A549 (cell line): ENCODE measurements at regions not wholly inside any gene's neighbourhood (a gene's known extent, or its start where the extent isn't known, plus 50 kb on each side); places are given as distances from the start of the nearest gene placed in this dataset.

Experiments used
- ATAC-seq, 2 experiments: fragments of 200-7000 bp in 1 of 2; fragments of >200 bp in 1 of 2; cut with Nextera tagmentation in 1 of 2; cut with Tn5 transposase in 1 of 2; 3 replicates each; pipeline versions ENCODE4 v1.8.0 to v1.9.1; 2018 to 2020; ENCODE audit warnings: mild to moderate bottlenecking in 1 of 2, moderate library complexity in 1 of 2
- CTCF ChIA-PET: fragments of 300-600 bp; sonication (Branson Sonifier 250); formaldehyde crosslinking; extraction: SDS; loops from one replicate; lab custom pipeline; 2021; ENCODE audit warnings: antibody characterized with exemption, inconsistent platforms; lab: Yijun Ruan, JAX
- POLR2A ChIA-PET: fragments of 350-600 bp; formaldehyde crosslinking; extraction: SDS; loops from one replicate; lab custom pipeline; 2021; ENCODE audit warnings: antibody characterized with exemption, inconsistent platforms; lab: Yijun Ruan, JAX
- DNase-seq, 2 experiments: peaks; one replicate each; pipeline versions ENCODE4 v3.0.0 to v3.0.0-alpha.2; 2011 to 2016; ENCODE audit warnings: low read depth in 1 of 2, low spot score in 1 of 2
- FAIRE-seq: peaks from 2 replicates; lab custom pipeline; 2011; peaks lifted over from hg19 to GRCh38; lab: Jason Lieb, UNC
- H3K27ac ChIP-seq, 2 experiments: fragments of >200 bp; sonication (Bioruptor Twin); formaldehyde crosslinking; 3 replicates each; pipeline ENCODE4 v1.5.1; 2016 to 2017
- H3K4me1 ChIP-seq: fragments of >200 bp; sonication (Bioruptor Twin); formaldehyde crosslinking; 3 replicates; pipeline ENCODE4 v1.6.1; 2016
- H3K4me2 ChIP-seq: fragments of >200 bp; sonication (Bioruptor Twin); formaldehyde crosslinking; 3 replicates; pipeline ENCODE4 v1.6.1; 2016
- H3K4me3 ChIP-seq: fragments of >200 bp; sonication (Bioruptor Twin); formaldehyde crosslinking; 3 replicates; pipeline ENCODE4 v1.5.1; 2016
- H3K9me3 ChIP-seq: fragments of >200 bp; sonication (Bioruptor Twin); formaldehyde crosslinking; 3 replicates; pipeline ENCODE4 v1.6.1; 2016
- BHLHE40 ChIP-seq: IDR thresholded peaks from 2 replicates; pipeline ENCODE4 v1.6.1; 2012; ENCODE audit warnings: low read depth, low read length, inconsistent platforms
- CBX8 ChIP-seq: fragments of 200-600 bp; sonication (generic); IDR thresholded peaks from 2 replicates; pipeline ENCODE4 v1.6.1; 2016
- CEBPB ChIP-seq, 2 experiments: fragments of >200 bp in 1 of 2; sonication (Bioruptor Twin) in 1 of 2; formaldehyde crosslinking in 1 of 2; IDR thresholded peaks; 2 replicates each; pipeline ENCODE4 v1.6.1; 2012 to 2016
- CHD2 ChIP-seq: fragments of 150-350 bp; IDR thresholded peaks from 2 replicates; pipeline ENCODE4 v1.6.1; 2014; ENCODE audit warnings: low read length; ENCODE audit not compliant: partially characterized antibody
- CHD4 ChIP-seq: fragments of 200-600 bp; sonication (generic); IDR thresholded peaks from 2 replicates; pipeline ENCODE4 v1.6.1; 2016; ENCODE audit warnings: antibody characterized with exemption, mild to moderate bottlenecking, borderline replicate concordance
- E2F6 ChIP-seq: IDR thresholded peaks from 2 replicates; pipeline ENCODE4 v1.6.1; 2012; ENCODE audit warnings: low read depth, borderline replicate concordance
- EHF ChIP-seq: fragments of 250-450 bp; sonication (Bioruptor Pico); IDR thresholded peaks from 2 replicates; pipeline ENCODE4 v1.5.0; 2020; ENCODE audit warnings: mild to moderate bottlenecking
- EP300 ChIP-seq, 2 experiments: fragments of >200 bp; sonication (Bioruptor Twin); formaldehyde crosslinking; IDR thresholded peaks; 2 replicates in 1 of 2; 3 replicates in 1 of 2; pipeline ENCODE4 v1.6.1; 2016 to 2017
- HDAC2 ChIP-seq: fragments of 200-600 bp; sonication (generic); IDR thresholded peaks from 2 replicates; pipeline ENCODE4 v1.6.1; 2016
- HES2 ChIP-seq: fragments of >200 bp; sonication (Bioruptor Twin); formaldehyde crosslinking; IDR thresholded peaks from 2 replicates; pipeline ENCODE4 v1.6.1; 2016
- HOXA7 ChIP-seq: fragments of 250-450 bp; sonication (Bioruptor Pico); IDR thresholded peaks from 2 replicates; pipeline ENCODE4 v1.5.0; 2020; ENCODE audit warnings: mild to moderate bottlenecking, moderate library complexity
- HOXB5 ChIP-seq: fragments of 250-450 bp; sonication (Bioruptor Pico); IDR thresholded peaks from 2 replicates; pipeline ENCODE4 v1.5.0; 2020; ENCODE audit warnings: mild to moderate bottlenecking, moderate library complexity
- MAX ChIP-seq: IDR thresholded peaks from 2 replicates; pipeline ENCODE4 v1.6.1; 2012
- MYC ChIP-seq: IDR thresholded peaks from 2 replicates; pipeline ENCODE4 v1.6.1; 2012; ENCODE audit warnings: mild to moderate bottlenecking, inconsistent platforms, low read length, improper control_type of control experiment, borderline replicate concordance
- NR3C1 ChIP-seq: fragments of >200 bp; sonication (Bioruptor Twin); formaldehyde crosslinking; IDR thresholded peaks from 3 replicates; pipeline ENCODE4 v1.6.1; 2017
- PHF8 ChIP-seq: fragments of 200-600 bp; sonication (generic); IDR thresholded peaks from 2 replicates; pipeline ENCODE4 v1.6.1; 2016; ENCODE audit warnings: low read depth, mild to moderate bottlenecking, antibody characterized with exemption, moderate library complexity, borderline replicate concordance
- POLR2A ChIP-seq: IDR thresholded peaks from 2 replicates; pipeline ENCODE4 v1.6.1; 2012; ENCODE audit warnings: mild to moderate bottlenecking, low read length
- POLR2AphosphoS2 ChIP-seq: conservative IDR thresholded peaks from 2 replicates; pipeline ENCODE4 v1.6.1; 2012; ENCODE audit warnings: low read length, improper control_type of control experiment, inconsistent platforms
- RARB ChIP-seq: fragments of 250-450 bp; sonication (Bioruptor Pico); IDR thresholded peaks from 2 replicates; pipeline ENCODE4 v1.8.0; 2021; ENCODE audit warnings: mild to moderate bottlenecking, moderate library complexity
- RNF2 ChIP-seq: fragments of 200-600 bp; sonication (generic); IDR thresholded peaks from 2 replicates; pipeline ENCODE4 v1.6.1; 2016; ENCODE audit warnings: low read depth, mild to moderate bottlenecking, antibody characterized with exemption, moderate library complexity, borderline replicate concordance
- SMC3 ChIP-seq: fragments of >200 bp; sonication (Bioruptor Twin); formaldehyde crosslinking; IDR thresholded peaks from 3 replicates; pipeline ENCODE4 v1.6.1; 2018; ENCODE audit warnings: inconsistent platforms
- TFCP2L1 ChIP-seq: fragments of 250-450 bp; sonication (Bioruptor Pico); IDR thresholded peaks from 2 replicates; pipeline ENCODE4 v1.5.0; 2021; ENCODE audit warnings: mild to moderate bottlenecking
- TP53 ChIP-seq: fragments of 250-450 bp; sonication (Bioruptor Pico); IDR thresholded peaks from 2 replicates; pipeline ENCODE4 v1.5.0; 2021; ENCODE audit warnings: mild to moderate bottlenecking, moderate library complexity
- USF2 ChIP-seq: fragments of 450-650 bp; IDR thresholded peaks from 2 replicates; pipeline ENCODE4 v1.6.1; 2014; ENCODE audit warnings: antibody characterized with exemption
- ZFP36 ChIP-seq: fragments of 450-650 bp; IDR thresholded peaks from 2 replicates; pipeline ENCODE4 v1.6.1; 2014; ENCODE audit warnings: borderline replicate concordance; ENCODE audit not compliant: partially characterized antibody
- ZNF302 ChIP-seq: fragments of 250-450 bp; sonication (Bioruptor Pico); IDR thresholded peaks from 2 replicates; pipeline ENCODE4 v1.9.0; 2021; ENCODE audit warnings: inconsistent platforms, mild to moderate bottlenecking, moderate library complexity
- ZSCAN20 ChIP-seq: fragments of 250-450 bp; sonication (Bioruptor Pico); IDR thresholded peaks from 2 replicates; pipeline ENCODE4 v1.8.0; 2022; ENCODE audit warnings: mild to moderate bottlenecking, moderate library complexity
- WGBS: methylation state at CpG from one replicate; pipeline ENCODE4 v1.1.6; 2017; ENCODE audit errors: missing lambda C conversion rate; 5-methylcytosine and 5-hydroxymethylcytosine counted together
- TF ChIP-seq, protein P1 (sequence below): fragments of 150-350 bp; IDR thresholded peaks from 2 replicates; pipeline ENCODE4 v1.6.1; 2014; ENCODE audit warnings: low read depth, mild to moderate bottlenecking, low read length
- TF ChIP-seq, protein P2 (sequence below): fragments of 250-450 bp; sonication (Bioruptor Pico); IDR thresholded peaks from 2 replicates; pipeline ENCODE4 v1.5.0; 2020; ENCODE audit warnings: low read depth, mild to moderate bottlenecking, moderate library complexity

- Histone ChIP-seq H3K4me1 (no peaks in the 10 kb centered on the region), H3K4me3 (no peak overlapping the region), H3K9me3 (no peaks in the 10 kb centered on the region), H3K4me2 (no peak overlapping the region), H3K27ac (no peak overlapping the region)
- FAIRE-seq, result no peak
- no peak for TF ChIP-seq CHD2
- TF ChIP-seq TFCP2L1, result no peak
- TF ChIP-seq HOXB5, result no peak
- no peak for TF ChIP-seq EHF (CRISPR knock-in tag)
- TF ChIP-seq CBX8, result no peak
- no peak for TF ChIP-seq NR3C1
- no peak for TF ChIP-seq HES2
- ChIA-PET CTCF (interaction anchor here (1.0 kb wide), 1 partner anchor 16 kb away, joined by 3 read pairs; no protein-coding TSS in a partner anchor), POLR2A (no interaction called here)
- no peak for DNase-seq
- ATAC-seq, result no peak
- WGBS, result 26% methylated on average over 2 of the region's 2 CpGs
Observed at GRCh38 chr4:58679051-58679450, 1568.9 kb upstream of the IGFBP7 start.

GRCh38 chr4:58669783-58670182, 1559.6 kb upstream of the IGFBP7 start:
- ATAC-seq (no peak), DNase-seq (no peak), FAIRE-seq (no peak)
- Histone ChIP-seq H3K4me3 (no peak overlapping the region), H3K4me1 (no peaks in the 10 kb centered on the region), H3K27ac (no peak overlapping the region), H3K4me2 (no peak overlapping the region), H3K9me3 (no peaks in the 10 kb centered on the region)
- TF ChIP-seq, protein P1, sequence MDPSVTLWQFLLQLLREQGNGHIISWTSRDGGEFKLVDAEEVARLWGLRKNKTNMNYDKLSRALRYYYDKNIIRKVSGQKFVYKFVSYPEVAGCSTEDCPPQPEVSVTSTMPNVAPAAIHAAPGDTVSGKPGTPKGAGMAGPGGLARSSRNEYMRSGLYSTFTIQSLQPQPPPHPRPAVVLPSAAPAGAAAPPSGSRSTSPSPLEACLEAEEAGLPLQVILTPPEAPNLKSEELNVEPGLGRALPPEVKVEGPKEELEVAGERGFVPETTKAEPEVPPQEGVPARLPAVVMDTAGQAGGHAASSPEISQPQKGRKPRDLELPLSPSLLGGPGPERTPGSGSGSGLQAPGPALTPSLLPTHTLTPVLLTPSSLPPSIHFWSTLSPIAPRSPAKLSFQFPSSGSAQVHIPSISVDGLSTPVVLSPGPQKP, result no peak
- TF ChIP-seq RARB (CRISPR knock-in tag), result no peak
- TF ChIP-seq HOXA7 (CRISPR knock-in tag), result no peak
- no peak for TF ChIP-seq EHF (CRISPR knock-in tag)
- TF ChIP-seq E2F6, result no peak
- no peak for TF ChIP-seq ZNF302 (CRISPR knock-in tag)
- TF ChIP-seq NR3C1, result no peak
- no peak for TF ChIP-seq PHF8
- TF ChIP-seq TP53 (CRISPR knock-in tag), result no peak
- CTCF ChIA-PET, result no interaction called here
- POLR2A ChIA-PET, result no interaction called here

DNA sequence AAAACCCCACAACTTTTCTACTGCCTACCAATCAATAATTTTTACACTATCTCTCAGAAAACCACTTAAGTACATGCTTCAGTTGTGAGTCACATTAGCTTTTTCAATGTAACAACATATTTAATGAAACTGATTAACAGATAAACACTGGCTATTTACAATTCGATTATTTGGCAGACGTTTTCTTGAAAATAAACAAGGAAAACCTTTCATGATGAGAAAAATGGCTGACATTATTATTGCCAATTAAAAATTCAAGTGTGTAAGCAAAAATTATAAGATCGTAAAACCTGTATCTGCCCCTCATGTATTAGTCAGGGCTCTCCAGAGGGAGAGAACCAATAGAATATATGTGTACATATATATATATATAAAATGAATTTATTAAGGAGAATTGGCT, 1555.5 kb upstream of the IGFBP7 start:
- no peak overlapping the region for H3K4me2 ChIP-seq
- POLR2A ChIA-PET, result no interaction called here
- TF ChIP-seq ZSCAN20 (CRISPR knock-in tag) (no peak), CHD4 (no peak), POLR2A (no peak), MYC (no peak), CBX8 (no peak)
- TF ChIP-seq, all 56 proteins: peak for 0
- CTCF ChIA-PET, result no interaction called here
- no peak for DNase-seq
- WGBS, result 43% methylated on average over 3 of the region's 3 CpGs
- FAIRE-seq, result no peak
- H3K9me3 ChIP-seq, result no peaks in the 10 kb centered on the region
- H3K27ac ChIP-seq, result no peak overlapping the region
- ATAC-seq, result no peak
- no peaks in the 10 kb centered on the region for H3K4me1 ChIP-seq
- H3K4me3 ChIP-seq, result no peak overlapping the region

- Histone ChIP-seq H3K9me3 (no peaks in the 10 kb centered on the region), H3K4me3 (no peak overlapping the region), H3K27ac (no peak overlapping the region), H3K4me2 (no peak overlapping the region), H3K4me1 (no peaks in the 10 kb centered on the region)
- WGBS, result 68% methylated on average over 2 of the region's 2 CpGs
- no peak for FAIRE-seq
- ATAC-seq, result no peak
- POLR2A ChIA-PET, result no interaction called here
- CTCF ChIA-PET, result no interaction called here
- no peak for DNase-seq
- TF ChIP-seq BHLHE40, result no peak
- no peak for TF ChIP-seq EP300 (IDR thresholded peaks at IDR 0.05)
- TF ChIP-seq, protein P2, sequence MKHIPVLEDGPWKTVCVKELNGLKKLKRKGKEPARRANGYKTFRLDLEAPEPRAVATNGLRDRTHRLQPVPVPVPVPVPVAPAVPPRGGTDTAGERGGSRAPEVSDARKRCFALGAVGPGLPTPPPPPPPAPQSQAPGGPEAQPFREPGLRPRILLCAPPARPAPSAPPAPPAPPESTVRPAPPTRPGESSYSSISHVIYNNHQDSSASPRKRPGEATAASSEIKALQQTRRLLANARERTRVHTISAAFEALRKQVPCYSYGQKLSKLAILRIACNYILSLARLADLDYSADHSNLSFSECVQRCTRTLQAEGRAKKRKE, result no peak
- no peak for TF ChIP-seq SMC3
- no peak for TF ChIP-seq POLR2AphosphoS2
- TF ChIP-seq CEBPB (IDR thresholded peaks at IDR 0.05), result no peak
- TF ChIP-seq CHD4, result no peak
- TF ChIP-seq, protein P1, result no peak
- TF ChIP-seq NR3C1, result no peak
- no peak for TF ChIP-seq USF2
- TF ChIP-seq HOXB5, result no peak
- TF ChIP-seq MAX, result no peak
- no peak for TF ChIP-seq ZFP36
- no peak for TF ChIP-seq HDAC2
- no peak for TF ChIP-seq RNF2
Observed at GRCh38 chr4:58658701-58659100, 1548.5 kb upstream of the IGFBP7 start.
